Transverse colon (tissue), 4 donors: ENCODE measurements at regions not wholly inside any gene's neighbourhood (a gene's known extent, or its start where the extent isn't known, plus 50 kb on each side); places are given as distances from the start of the nearest gene placed in this dataset.

Source experiments
- DNase-seq: peaks from one replicate; pipeline ENCODE4 v3.0.0-alpha.2; 2019
- H3K27ac ChIP-seq, 4 donors: fragments of 200-600 bp; sonication (generic); 2 replicates each; pipeline ENCODE4 v1.5.1; 2016 to 2018; ENCODE audit warnings: inconsistent platforms in 4 of 4
- H3K27me3 ChIP-seq: fragments of 200-600 bp; sonication (generic); 2 replicates; pipeline ENCODE4 v1.5.1; 2017; ENCODE audit warnings: inconsistent platforms
- H3K36me3 ChIP-seq, 4 donors: fragments of 200-600 bp; sonication (generic); 2 replicates each; pipeline ENCODE4 v1.5.1; 2017 to 2019; ENCODE audit warnings: inconsistent platforms in 4 of 4
- H3K4me1 ChIP-seq, 4 donors: fragments of 200-600 bp; sonication (generic); 2 replicates each; pipeline ENCODE4 v1.5.1; 2017 to 2020; ENCODE audit warnings: inconsistent platforms in 4 of 4
- H3K4me3 ChIP-seq, 4 donors: fragments of 200-600 bp; sonication (generic); 1 replicate in 1 of 4; 2 replicates in 3 of 4; pipeline versions ENCODE4 v1.5.1 to v1.6.1; 2017 to 2019; ENCODE audit warnings: inconsistent platforms in 4 of 4
- H3K9me3 ChIP-seq, 2 donors: fragments of 200-600 bp; sonication (generic); 2 replicates each; pipeline ENCODE4 v1.5.1; 2017 to 2019; ENCODE audit warnings: inconsistent platforms in 2 of 2
- EP300 ChIP-seq: sonication (generic); formaldehyde crosslinking; IDR thresholded peaks from one replicate; pipeline ENCODE4 v1.6.1; 2017; ENCODE audit warnings: antibody characterized with exemption, low read depth
- POLR2A ChIP-seq: fragments of 450-650 bp; IDR thresholded peaks from one replicate; pipeline ENCODE4 v1.6.1; 2016; ENCODE audit warnings: antibody characterized with exemption, mild to moderate bottlenecking, moderate library complexity
- POLR2AphosphoS5 ChIP-seq, 3 donors: sonication (generic); formaldehyde crosslinking; IDR thresholded peaks; one replicate each; pipeline ENCODE4 v1.6.1; 2016; ENCODE audit warnings: antibody characterized with exemption in 3 of 3
- WGBS, 2 donors: methylation state at CpG; one replicate each; pipeline ENCODE4 v1.1.5; 2018; ENCODE audit warnings: low coverage in 1 of 2; 5-methylcytosine and 5-hydroxymethylcytosine counted together
- in situ Hi-C, 4 donors: fragments of 200-750 bp; cut with MboI; loops; one replicate each; pipeline versions ENCODE4 v1.15.0 to v1.15.1; 2017; ENCODE audit warnings: low sequenced_read_pairs in 3 of 4, low pct_ligation_motif_present in 1 of 4, low pct_unique_long_range_greater_than_20kb in 1 of 4
- intact Hi-C: fragments of 100-400 bp; cut with DNase I; formaldehyde crosslinking; loops from one replicate; pipeline ENCODE4 v1.15.1; 2023; ENCODE audit warnings: low total_unique reads
- TF ChIP-seq, protein P1 (sequence below), 5 experiments: fragments of 200-600 bp in 3 of 5; fragments of 450-650 bp in 2 of 5; sonication (generic) in 3 of 5; IDR thresholded peaks; 1 replicate in 2 of 5; 2 replicates in 3 of 5; pipeline ENCODE4 v1.5.1; 2016 to 2017; ENCODE audit warnings: antibody characterized with exemption in 5 of 5, inconsistent platforms in 3 of 5, mild to moderate bottlenecking in 2 of 5, moderate library complexity in 1 of 5

DNA sequence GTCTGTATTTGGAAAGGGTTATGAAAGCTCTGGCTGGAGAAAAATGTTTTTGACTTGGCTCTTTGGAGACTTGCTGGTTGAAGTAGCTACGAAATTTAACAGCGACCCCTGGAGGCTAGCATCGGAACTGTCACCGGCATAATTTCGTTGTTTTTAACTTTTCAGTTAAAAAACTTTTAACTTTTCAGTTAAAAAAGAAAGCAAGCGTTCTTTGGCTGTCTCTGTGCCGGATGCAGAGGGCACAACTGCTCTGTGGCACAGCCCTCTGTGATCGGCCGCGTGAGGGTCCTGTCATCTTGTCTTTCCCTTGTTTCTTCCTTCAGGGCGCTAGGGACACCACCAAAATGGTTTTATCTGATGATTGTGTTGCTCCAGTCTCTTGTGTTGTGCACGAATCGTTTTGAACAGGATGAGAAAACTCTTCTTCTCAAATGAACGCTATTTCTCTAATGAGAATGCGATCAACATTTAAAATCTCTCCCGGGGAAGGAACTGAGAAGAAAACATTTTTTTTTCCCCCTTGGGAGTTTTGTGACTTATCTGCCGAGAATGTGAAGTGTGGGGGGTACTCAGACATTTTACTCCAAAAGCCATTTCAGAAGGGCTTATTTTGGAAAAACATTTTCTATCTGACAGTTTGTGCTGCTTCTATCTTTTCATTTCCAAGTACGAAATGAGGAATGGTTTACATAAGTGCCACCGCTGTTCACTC, 57.1 kb downstream of the ADCYAP1 start:
- Histone ChIP-seq H3K9me3 (no peaks in the 10 kb centered on the region), H3K4me1 (peaks cover 0 to 4% (median 0%) of the 10 kb centered on the region in 4 donors), H3K36me3 (no peaks in the 10 kb centered on the region), H3K27ac (no peak overlapping the region), H3K4me3 (peak overlapping the region in 2 of 4 donors; percentile 8 to 37), H3K27me3 (peaks cover 13% of the 10 kb centered on the region)
- TF ChIP-seq, protein P1, sequence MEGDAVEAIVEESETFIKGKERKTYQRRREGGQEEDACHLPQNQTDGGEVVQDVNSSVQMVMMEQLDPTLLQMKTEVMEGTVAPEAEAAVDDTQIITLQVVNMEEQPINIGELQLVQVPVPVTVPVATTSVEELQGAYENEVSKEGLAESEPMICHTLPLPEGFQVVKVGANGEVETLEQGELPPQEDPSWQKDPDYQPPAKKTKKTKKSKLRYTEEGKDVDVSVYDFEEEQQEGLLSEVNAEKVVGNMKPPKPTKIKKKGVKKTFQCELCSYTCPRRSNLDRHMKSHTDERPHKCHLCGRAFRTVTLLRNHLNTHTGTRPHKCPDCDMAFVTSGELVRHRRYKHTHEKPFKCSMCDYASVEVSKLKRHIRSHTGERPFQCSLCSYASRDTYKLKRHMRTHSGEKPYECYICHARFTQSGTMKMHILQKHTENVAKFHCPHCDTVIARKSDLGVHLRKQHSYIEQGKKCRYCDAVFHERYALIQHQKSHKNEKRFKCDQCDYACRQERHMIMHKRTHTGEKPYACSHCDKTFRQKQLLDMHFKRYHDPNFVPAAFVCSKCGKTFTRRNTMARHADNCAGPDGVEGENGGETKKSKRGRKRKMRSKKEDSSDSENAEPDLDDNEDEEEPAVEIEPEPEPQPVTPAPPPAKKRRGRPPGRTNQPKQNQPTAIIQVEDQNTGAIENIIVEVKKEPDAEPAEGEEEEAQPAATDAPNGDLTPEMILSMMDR (IDR thresholded peaks at IDR 0.05), result peak; percentile 69 to 89 (median 88)
- TF ChIP-seq EP300, result no peak
- in situ Hi-C loops, result loop anchor here in 3 of 4 donors (5.0 to 10.0 kb wide), 2 partner anchors 97 to 99 kb away; no protein-coding TSS in a partner anchor
- DNase-seq, result peak; percentile 29
- WGBS, 2 donors, result 16 to 22% methylated on average over 12 to 19 of the region's 19 CpGs
- intact Hi-C loops, result no loop called here

- in situ Hi-C loops, result loop anchor here in 3 of 4 donors (5.0 to 10.0 kb wide), 2 partner anchors 98 to 101 kb away; no protein-coding TSS in a partner anchor
- Histone ChIP-seq H3K27ac (no peak overlapping the region), H3K36me3 (no peaks in the 10 kb centered on the region), H3K27me3 (peaks cover 13% of the 10 kb centered on the region), H3K4me3 (no peak overlapping the region), H3K9me3 (no peaks in the 10 kb centered on the region), H3K4me1 (peaks cover 0 to 4% (median 0%) of the 10 kb centered on the region in 4 donors)
- DNase-seq, result no peak
- no peak for TF ChIP-seq POLR2A
- TF ChIP-seq, protein P1 (IDR thresholded peaks at IDR 0.05), result no peak
- no peak for TF ChIP-seq EP300
- TF ChIP-seq POLR2AphosphoS5 (IDR thresholded peaks at IDR 0.05), result no peak
- intact Hi-C loops, result no loop called here
- WGBS, 2 donors, result 67% methylated on average over 2 of the region's 2 CpGs; no CpG with 5 or more reads in 1 of the 2 donors
Measured at GRCh38 chr18:963276-963675, 58.6 kb downstream of the ADCYAP1 start.

GRCh38 chr18:965921-966758, 61.5 kb downstream of the ADCYAP1 start:
- intact Hi-C loops, result no loop called here

More at GRCh38 chr18:965921-966758, 61.5 kb downstream of the ADCYAP1 start:
- Histone ChIP-seq H3K27me3 (peaks cover 13% of the 10 kb centered on the region), H3K36me3 (no peaks in the 10 kb centered on the region), H3K9me3 (no peaks in the 10 kb centered on the region), H3K4me3 (no peak overlapping the region), H3K27ac (no peak overlapping the region), H3K4me1 (peaks cover 0 to 4% (median 0%) of the 10 kb centered on the region in 4 donors)
- 63 to 77% methylated on average over 6 to 11 of the region's 11 CpGs for WGBS, 2 donors
- in situ Hi-C loops, result loop anchor here in 2 of 4 donors (10.0 kb wide), 1 partner anchor 101 kb away; no protein-coding TSS in a partner anchor
- DNase-seq, result no peak
- TF ChIP-seq, protein P1 (IDR thresholded peaks at IDR 0.05), result no peak
- TF ChIP-seq POLR2AphosphoS5 (IDR thresholded peaks at IDR 0.05) (no peak), EP300 (no peak), POLR2A (no peak)
